ENCODE measurements at regions not wholly inside any gene's neighbourhood (a gene's known extent, or its start where the extent isn't known, plus 50 kb on each side); places are given as distances from the start of the nearest gene placed in this dataset.

DNA sequence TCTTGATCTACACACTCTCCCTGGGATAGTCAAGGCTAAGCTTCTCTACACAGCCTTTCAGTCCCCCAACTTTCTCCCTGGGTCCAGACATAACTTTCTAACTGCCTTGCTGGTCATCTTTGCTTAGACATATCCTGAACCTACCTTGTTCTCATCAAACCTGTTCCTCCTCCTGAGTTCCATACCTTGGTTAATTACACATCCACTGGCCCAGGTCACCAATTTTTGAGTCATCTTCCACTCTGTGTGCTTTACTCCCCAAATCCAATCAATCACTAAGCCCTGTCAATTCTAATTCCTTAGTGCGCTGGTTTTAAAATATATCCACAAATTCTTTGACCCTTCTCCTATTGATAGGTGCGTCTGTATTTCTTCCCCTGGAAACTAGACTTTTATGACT, 107.0 kb downstream of the EVX1 start:
- TF ChIP-seq, protein P1, sequence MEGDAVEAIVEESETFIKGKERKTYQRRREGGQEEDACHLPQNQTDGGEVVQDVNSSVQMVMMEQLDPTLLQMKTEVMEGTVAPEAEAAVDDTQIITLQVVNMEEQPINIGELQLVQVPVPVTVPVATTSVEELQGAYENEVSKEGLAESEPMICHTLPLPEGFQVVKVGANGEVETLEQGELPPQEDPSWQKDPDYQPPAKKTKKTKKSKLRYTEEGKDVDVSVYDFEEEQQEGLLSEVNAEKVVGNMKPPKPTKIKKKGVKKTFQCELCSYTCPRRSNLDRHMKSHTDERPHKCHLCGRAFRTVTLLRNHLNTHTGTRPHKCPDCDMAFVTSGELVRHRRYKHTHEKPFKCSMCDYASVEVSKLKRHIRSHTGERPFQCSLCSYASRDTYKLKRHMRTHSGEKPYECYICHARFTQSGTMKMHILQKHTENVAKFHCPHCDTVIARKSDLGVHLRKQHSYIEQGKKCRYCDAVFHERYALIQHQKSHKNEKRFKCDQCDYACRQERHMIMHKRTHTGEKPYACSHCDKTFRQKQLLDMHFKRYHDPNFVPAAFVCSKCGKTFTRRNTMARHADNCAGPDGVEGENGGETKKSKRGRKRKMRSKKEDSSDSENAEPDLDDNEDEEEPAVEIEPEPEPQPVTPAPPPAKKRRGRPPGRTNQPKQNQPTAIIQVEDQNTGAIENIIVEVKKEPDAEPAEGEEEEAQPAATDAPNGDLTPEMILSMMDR (IDR thresholded peaks at IDR 0.05): no peak
- Histone ChIP-seq H3K27ac (no peak overlapping the region), H3K9me3 (no peaks in the 10 kb centered on the region), H3K27me3 (no peaks in the 10 kb centered on the region), H3K36me3 (no peaks in the 10 kb centered on the region), H3K4me3 (no peak overlapping the region), H3K9ac (ENCODE audit: low read depth in 2 of 2, low read length in 2 of 2) (no peak overlapping the region), H3K4me1 (peaks cover 4% of the 10 kb centered on the region)
- no peak for DNase-seq
- intact Hi-C loops (cut with DNase I): no loop called here

DNA sequence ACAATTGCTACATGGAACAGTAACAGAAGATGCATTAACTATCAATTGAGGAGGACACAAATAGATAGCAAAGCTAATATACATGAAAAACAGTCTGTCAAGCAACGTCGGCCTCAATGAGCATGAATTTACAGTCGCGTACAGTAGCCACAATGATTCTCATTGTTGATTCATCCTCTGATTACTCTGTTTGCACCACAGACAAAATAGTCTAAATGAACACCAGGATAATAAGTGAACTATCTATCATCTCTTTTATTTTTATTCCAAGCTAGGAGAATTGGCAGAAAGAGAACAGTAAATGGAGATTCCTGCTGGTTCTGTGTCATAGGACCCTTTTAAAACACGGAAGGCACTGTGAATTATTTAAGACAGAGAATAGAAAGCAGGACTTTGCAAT, 108.5 kb downstream of the EVX1 start:
- TF ChIP-seq, protein P1 (IDR thresholded peaks at IDR 0.05): no peak
- H3K4me1 ChIP-seq: peaks cover 4% of the 10 kb centered on the region
- DNase-seq: no peak
- H3K9me3 ChIP-seq: no peaks in the 10 kb centered on the region
- H3K27me3 ChIP-seq: no peaks in the 10 kb centered on the region
- no peaks in the 10 kb centered on the region for H3K36me3 ChIP-seq
- no peak overlapping the region for H3K9ac ChIP-seq (ENCODE audit: low read depth in 2 of 2, low read length in 2 of 2)
- H3K4me3 ChIP-seq: no peak overlapping the region
- H3K27ac ChIP-seq: no peak overlapping the region
- intact Hi-C loops (cut with DNase I): no loop called here

DNA sequence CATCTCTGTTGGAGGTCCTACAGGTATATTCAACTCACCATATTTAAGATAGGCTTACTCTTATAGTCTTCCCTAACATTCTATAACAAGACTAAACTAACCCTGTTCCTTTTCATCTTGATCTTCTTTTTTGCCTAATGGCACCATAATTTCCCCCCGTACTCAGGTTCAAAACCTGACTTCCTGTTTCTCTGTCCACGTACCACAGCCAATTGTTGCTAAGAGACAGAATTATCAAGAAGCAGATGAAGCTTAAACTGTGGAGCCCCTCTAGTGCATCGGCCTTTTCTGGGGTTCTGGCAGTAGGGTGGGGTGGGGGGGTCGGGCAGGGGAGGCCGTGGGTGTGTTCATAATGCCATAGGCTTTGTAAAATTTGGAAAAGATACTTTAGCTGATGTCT, 109.2 kb downstream of the EVX1 start:
- H3K4me3 ChIP-seq: no peak overlapping the region
- H3K27ac ChIP-seq: no peak overlapping the region
- no peak overlapping the region for H3K9ac ChIP-seq (ENCODE audit: low read depth in 2 of 2, low read length in 2 of 2)
- H3K36me3 ChIP-seq: no peaks in the 10 kb centered on the region
- no peaks in the 10 kb centered on the region for H3K4me1 ChIP-seq
- TF ChIP-seq, protein P1 (IDR thresholded peaks at IDR 0.05): no peak
- intact Hi-C loops (cut with DNase I): no loop called here
- H3K27me3 ChIP-seq: no peaks in the 10 kb centered on the region
- no peaks in the 10 kb centered on the region for H3K9me3 ChIP-seq
- no peak for DNase-seq

DNA sequence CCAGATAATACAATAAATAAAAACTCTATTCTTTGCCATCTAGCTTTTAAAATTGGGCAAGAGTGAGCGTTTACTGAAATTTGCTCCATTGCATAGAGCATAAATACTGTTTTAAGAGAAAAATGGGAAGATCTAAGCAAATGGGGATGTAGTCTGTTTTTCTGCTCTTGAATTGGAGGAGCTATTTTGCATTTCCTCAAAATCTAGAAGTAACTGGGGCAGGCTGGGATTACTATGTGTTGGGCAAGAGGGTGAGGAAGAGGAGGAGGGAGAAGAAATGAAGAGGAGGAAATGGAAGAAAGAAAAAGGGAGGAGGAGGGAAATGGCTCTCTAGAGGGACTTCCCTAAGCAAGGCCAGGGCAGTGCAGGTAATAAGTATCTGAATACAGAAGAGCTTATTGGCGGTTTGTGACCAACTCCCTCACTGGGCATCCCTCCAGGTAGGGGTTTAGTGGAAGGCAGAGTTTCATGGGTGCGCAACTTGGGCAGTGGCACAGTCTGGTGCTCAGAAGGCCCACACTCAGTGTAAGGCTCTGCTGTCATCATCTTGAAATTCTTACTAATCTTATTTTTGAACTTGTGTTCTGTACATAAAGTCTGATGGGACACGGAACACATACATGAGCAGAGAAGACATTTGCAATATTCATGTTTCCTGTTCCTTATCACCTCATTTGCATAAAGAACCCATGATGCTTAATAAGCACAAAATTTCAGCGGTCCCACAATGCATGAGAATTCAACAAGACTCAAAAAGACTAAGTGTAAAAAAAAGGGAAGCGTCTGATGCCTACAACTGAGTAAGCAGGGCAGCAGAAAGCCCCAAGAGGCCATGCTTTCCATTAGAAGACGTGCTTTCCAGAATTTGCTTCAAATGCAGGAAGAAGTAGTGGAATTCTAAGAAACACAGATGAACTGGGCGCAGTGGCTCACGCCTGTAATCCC, 116.9 kb downstream of the EVX1 start:
- no peaks in the 10 kb centered on the region for H3K27me3 ChIP-seq
- no peak overlapping the region for H3K27ac ChIP-seq
- TF ChIP-seq, protein P1 (IDR thresholded peaks at IDR 0.05): no peak
- DNase-seq: no peak
- no peaks in the 10 kb centered on the region for H3K36me3 ChIP-seq
- H3K4me3 ChIP-seq: no peak overlapping the region
- no peaks in the 10 kb centered on the region for H3K4me1 ChIP-seq
- H3K9me3 ChIP-seq: no peaks in the 10 kb centered on the region
- intact Hi-C loops (cut with DNase I): no loop called here
- H3K9ac ChIP-seq (ENCODE audit: low read depth in 2 of 2, low read length in 2 of 2): no peak overlapping the region

DNA sequence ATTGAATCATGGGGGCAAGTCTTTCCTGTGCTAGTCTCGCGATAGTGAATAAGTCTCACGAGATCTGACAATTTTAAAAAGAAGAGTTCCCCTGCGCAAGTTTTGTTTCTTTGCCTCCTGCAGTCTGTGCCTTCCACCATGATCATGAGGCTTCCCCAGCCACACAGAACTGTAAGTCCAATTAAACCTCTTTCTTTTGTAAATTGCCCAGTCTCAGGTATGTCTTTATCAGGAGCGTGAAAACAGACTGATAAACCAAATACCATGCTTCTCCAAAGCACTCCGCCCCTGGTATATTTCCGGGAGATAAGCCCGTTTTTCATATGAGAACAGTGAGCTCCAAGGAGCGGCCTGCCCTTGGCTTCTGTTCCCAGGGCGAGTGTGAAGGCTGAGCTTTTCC, 118.9 kb downstream of the EVX1 start:
- H3K9me3 ChIP-seq: no peaks in the 10 kb centered on the region
- no peak overlapping the region for H3K4me3 ChIP-seq
- TF ChIP-seq, protein P1 (IDR thresholded peaks at IDR 0.05): no peak
- H3K36me3 ChIP-seq: no peaks in the 10 kb centered on the region
- intact Hi-C loops (cut with DNase I): no loop called here
- no peaks in the 10 kb centered on the region for H3K27me3 ChIP-seq
- H3K27ac ChIP-seq: peak overlapping the region; percentile 14
- H3K9ac ChIP-seq (ENCODE audit: low read depth in 2 of 2, low read length in 2 of 2): no peak overlapping the region
- no peaks in the 10 kb centered on the region for H3K4me1 ChIP-seq
- DNase-seq: peak; percentile 57
